Endothelial cell of umbilical vein (primary cell): ENCODE measurements at regions not wholly inside any gene's neighbourhood (a gene's known extent, or its start where the extent isn't known, plus 50 kb on each side); places are given as distances from the start of the nearest gene placed in this dataset.
"Not testable (repeated sequence)": the region's sequence is repeated elsewhere in the genome, so short reads cannot be mapped to it uniquely, and the experiment has no call there.

Source experiments
- BruUV-seq: library from RNA; stranded (reverse); fragments of 400-500 nt; replicated peaks from 2 replicates; lab custom pipeline; 2021; lab: Mats Ljungman, UMichigan
- CTCF ChIA-PET: fragments of 300-600, 350-600 bp; sonication (Branson Sonifier 250); formaldehyde crosslinking; loops from one replicate; lab custom pipeline; 2021; ENCODE audit warnings: antibody characterized with exemption, inconsistent platforms; lab: Charles Lee
- POLR2A ChIA-PET: fragments of 300-600, 350-600 bp; sonication (Branson Sonifier 250); formaldehyde crosslinking; loops from one replicate; lab custom pipeline; 2021; ENCODE audit warnings: antibody characterized with exemption, inconsistent platforms; lab: Charles Lee
- DNase-seq: peaks from one replicate; pipeline ENCODE4 v3.0.0-alpha.2; 2011; ENCODE audit warnings: low read depth, low spot score
- FAIRE-seq: peaks from 2 replicates; lab custom pipeline; 2011; peaks lifted over from hg19 to GRCh38; lab: Jason Lieb, UNC
- H2AFZ ChIP-seq: 2 replicates; pipeline ENCODE4 v1.6.0; 2012; ENCODE audit warnings: low read depth, low read length, control low read depth, inconsistent platforms
- H3K27ac ChIP-seq: 2 replicates; pipeline ENCODE4 v1.5.1; 2011; ENCODE audit warnings: low read depth, mild to moderate bottlenecking, control low read depth, low read length, moderate library complexity; ENCODE audit not compliant: insufficient read depth
- H3K27me3 ChIP-seq, 2 experiments: 2 replicates each; pipeline versions ENCODE4 v1.6.0 to v1.6.1; 2011; ENCODE audit warnings: low read length in 2 of 2, mixed read lengths in 1 of 2; ENCODE audit not compliant: control insufficient read depth in 2 of 2, insufficient read depth in 2 of 2
- H3K36me3 ChIP-seq, 2 experiments: 2 replicates in 1 of 2; 3 replicates in 1 of 2; pipeline ENCODE4 v1.5.1; 2011; ENCODE audit warnings: low read length in 2 of 2, mild to moderate bottlenecking in 1 of 2, moderate library complexity in 1 of 2; ENCODE audit not compliant: control insufficient read depth in 2 of 2, insufficient read depth in 2 of 2; ENCODE audit errors: extremely low read depth in 1 of 2
- H3K4me1 ChIP-seq: 3 replicates; pipeline ENCODE4 v1.5.1; 2011; ENCODE audit warnings: mild to moderate bottlenecking, low read length; ENCODE audit not compliant: control insufficient read depth, insufficient read depth; ENCODE audit errors: extremely low read depth
- H3K4me2 ChIP-seq: 2 replicates; pipeline ENCODE4 v1.6.1; 2011; ENCODE audit warnings: low read length, control low read depth, mixed read lengths; ENCODE audit not compliant: insufficient read depth
- H3K4me3 ChIP-seq, 3 experiments: fragments of 200-600 bp in 1 of 3; sonication (generic), shearing (Covaris generic) in 1 of 3; replicated peaks in 1 of 3; 2 replicates each; pipeline ENCODE4 v1.5.1; 2011 to 2016; ENCODE audit warnings: control low read depth in 3 of 3, low read length in 3 of 3, mild to moderate bottlenecking in 2 of 3, inconsistent platforms in 1 of 3, low read depth in 1 of 3, moderate library complexity in 1 of 3; ENCODE audit not compliant: insufficient read depth in 1 of 3
- H3K79me2 ChIP-seq: 2 replicates; pipeline ENCODE4 v1.6.0; 2012; ENCODE audit warnings: low read length, inconsistent platforms; ENCODE audit not compliant: control insufficient read depth, insufficient read depth
- H3K9ac ChIP-seq: replicated peaks from 2 replicates; pipeline ENCODE3; 2011; ENCODE audit warnings: low read length, control low read depth; ENCODE audit not compliant: insufficient read depth; ENCODE audit errors: extremely low read depth
- H3K9me1 ChIP-seq: replicated peaks from 3 replicates; pipeline ENCODE4 v1.6.0; 2011; ENCODE audit warnings: mild to moderate bottlenecking, low read length; ENCODE audit not compliant: control insufficient read depth, insufficient read depth; ENCODE audit errors: extremely low read depth
- H3K9me3 ChIP-seq: replicated peaks from 2 replicates; pipeline ENCODE4 v1.5.1; 2012; ENCODE audit warnings: low read length, inconsistent platforms; ENCODE audit not compliant: control insufficient read depth, insufficient read depth
- H4K20me1 ChIP-seq: replicated peaks from 2 replicates; pipeline ENCODE3; 2011; ENCODE audit warnings: mild to moderate bottlenecking, low read length; ENCODE audit not compliant: control insufficient read depth, insufficient read depth; ENCODE audit errors: extremely low read depth
- CTCF ChIP-seq, 2 donors: IDR thresholded peaks; 1 replicate in 1 of 2; 2 replicates in 1 of 2; pipeline ENCODE4 v1.5.1; 2011; ENCODE audit warnings: low read length in 2 of 2, mild to moderate bottlenecking in 2 of 2, moderate library complexity in 2 of 2, control low read depth in 1 of 2, inconsistent platforms in 1 of 2, low read depth in 1 of 2; ENCODE audit not compliant: insufficient read depth in 1 of 2; ENCODE audit errors: extremely low read depth in 1 of 2
- EZH2 ChIP-seq: IDR thresholded peaks from 2 replicates; pipeline ENCODE4 v1.6.1; 2012; ENCODE audit warnings: borderline replicate concordance, low read depth, mild to moderate bottlenecking, moderate library complexity, low read length, inconsistent platforms; ENCODE audit not compliant: severe bottlenecking
- FOS ChIP-seq: IDR thresholded peaks from 2 replicates; pipeline ENCODE4 v1.6.1; 2011; ENCODE audit warnings: mild to moderate bottlenecking, low read length, moderate library complexity, borderline replicate concordance; ENCODE audit not compliant: insufficient read depth
- GATA2 ChIP-seq: IDR thresholded peaks from 2 replicates; pipeline ENCODE4 v1.7.0; 2011; ENCODE audit warnings: low read depth, mild to moderate bottlenecking, moderate library complexity, mixed read lengths, low read length; ENCODE audit not compliant: insufficient read length, insufficient read depth
- JUN ChIP-seq: IDR thresholded peaks from 2 replicates; pipeline ENCODE4 v1.6.1; 2011; ENCODE audit warnings: borderline replicate concordance, low read depth; ENCODE audit not compliant: insufficient read length, insufficient read depth
- MAX ChIP-seq: IDR thresholded peaks from 2 replicates; pipeline ENCODE4 v1.6.1; 2011; ENCODE audit not compliant: insufficient read depth, insufficient read length
- MYC ChIP-seq: IDR thresholded peaks from one replicate; pipeline ENCODE4 v1.6.1; 2011; ENCODE audit warnings: mild to moderate bottlenecking, low read depth, low read length
- POLR2A ChIP-seq: IDR thresholded peaks from 2 replicates; pipeline ENCODE4 v1.6.1; 2012; ENCODE audit warnings: low read depth, mild to moderate bottlenecking, control low read depth, low read length
- POLR2AphosphoS5 ChIP-seq: IDR thresholded peaks from 2 replicates; pipeline ENCODE4 v1.6.1; 2012; ENCODE audit warnings: low read depth, mild to moderate bottlenecking, control low read depth, low read length, moderate library complexity; ENCODE audit not compliant: insufficient read depth
- dilution Hi-C: fragments of 300-500 bp; cut with MboI; formaldehyde crosslinking; loops from one replicate; pipeline ENCODE4 v1.15.0; 2019; ENCODE audit warnings: low sequenced_read_pairs; ENCODE audit not compliant: extremely low pct_ligation_motif_present
- intact Hi-C: fragments of 100-400 bp; cut with micrococcal nuclease; formaldehyde crosslinking; loops from one replicate; pipeline ENCODE4 v1.10.0; 2022

GRCh38 chr12:9506746-9507145 lies 101.0 kb downstream of the KLRB1 start:
- BruUV-seq: no TSS peak
- no peak overlapping the region for H3K27ac ChIP-seq
- no peaks in the 10 kb centered on the region for H3K36me3 ChIP-seq
- intact Hi-C loops (no loop called here), dilution Hi-C loops (no loop called here)
- H3K4me3 ChIP-seq: no peak overlapping the region
- H3K9ac ChIP-seq: no peak overlapping the region
- POLR2A ChIA-PET: no interaction called here
- CTCF ChIA-PET: no interaction called here
- H3K27me3 ChIP-seq: no peaks in the 10 kb centered on the region
- H3K4me2 ChIP-seq: no peak overlapping the region
- TF ChIP-seq JUN (no peak), EZH2 (no peak), MAX (no peak), GATA2 (no peak), POLR2AphosphoS5 (no peak), FOS (no peak), CTCF (IDR thresholded peaks at IDR 0.05; ENCODE audit: extremely low read depth in 1 of 2, insufficient read depth in 1 of 2, low read depth in 1 of 2, low read length in 2 of 2) (no peak), MYC (no peak), POLR2A (no peak)
- H3K9me3 ChIP-seq: no peaks in the 10 kb centered on the region
- no peaks in the 10 kb centered on the region for H3K79me2 ChIP-seq
- FAIRE-seq (no peak), DNase-seq (no peak)
- peaks cover 5% of the 10 kb centered on the region for H3K4me1 ChIP-seq
- H4K20me1 ChIP-seq: no peaks in the 10 kb centered on the region
- no peaks in the 10 kb centered on the region for H3K9me1 ChIP-seq
- no peak overlapping the region for H2AFZ ChIP-seq

GRCh38 chr12:9503384-9503783 lies 104.3 kb downstream of the KLRB1 start:
- H3K9ac ChIP-seq, H3K36me3 ChIP-seq, FAIRE-seq, H4K20me1 ChIP-seq, H3K27me3 ChIP-seq, dilution Hi-C loops, H3K9me3 ChIP-seq, BruUV-seq, H3K79me2 ChIP-seq, H3K4me3 ChIP-seq, intact Hi-C loops, DNase-seq, H2AFZ ChIP-seq, H3K9me1 ChIP-seq, CTCF ChIA-PET, H3K4me2 ChIP-seq, H3K4me1 ChIP-seq, POLR2A ChIA-PET, H3K27ac ChIP-seq: not testable (repeated sequence)

- H3K27ac ChIP-seq, H3K36me3 ChIP-seq, FAIRE-seq, H3K79me2 ChIP-seq, intact Hi-C loops, H3K9me3 ChIP-seq, H2AFZ ChIP-seq, H3K9me1 ChIP-seq, H3K4me3 ChIP-seq, H3K27me3 ChIP-seq, H3K9ac ChIP-seq, POLR2A ChIA-PET, H3K4me2 ChIP-seq, CTCF ChIA-PET, BruUV-seq, DNase-seq, dilution Hi-C loops, H3K4me1 ChIP-seq, H4K20me1 ChIP-seq: not testable (repeated sequence)
Measured at GRCh38 chr12:9502845-9503244, 104.9 kb downstream of the KLRB1 start.
